GM12878 (cell line): ENCODE measurements at regions not wholly inside any gene's neighbourhood (a gene's known extent, or its start where the extent isn't known, plus 50 kb on each side); places are given as distances from the start of the nearest gene placed in this dataset.

Experiments
- ATAC-seq: fragments of 200-7000 bp; cut with Tn5 transposase; 3 replicates; pipeline ENCODE4 v1.9.1; 2020; ENCODE audit warnings: mild to moderate bottlenecking, moderate library complexity
- BruUV-seq: library from RNA; stranded (reverse); fragments of 400-500 nt; replicated peaks from 2 replicates; lab custom pipeline; 2021; lab: Mats Ljungman, UMichigan
- CTCF ChIA-PET: fragments of 300-600 bp; sonication (Branson Sonifier 250); formaldehyde crosslinking; extraction: SDS; loops from one replicate; lab custom pipeline; 2021; ENCODE audit warnings: inconsistent platforms; lab: Yijun Ruan, JAX
- POLR2A ChIA-PET: fragments of 350-600 bp; formaldehyde crosslinking; extraction: SDS; loops from one replicate; lab custom pipeline; 2021; ENCODE audit warnings: inconsistent platforms; lab: Charles Lee
- RAD21 ChIA-PET: fragments of 300-600 bp; sonication (Branson Sonifier 250); formaldehyde crosslinking; loops from one replicate; lab custom pipeline; 2023; ENCODE audit warnings: antibody characterized with exemption; ENCODE audit not compliant: unreplicated experiment; lab: Charles Lee
- SMC1A ChIA-PET: fragments of 300-600 bp; sonication (Branson Sonifier 250); formaldehyde crosslinking; loops from one replicate; lab custom pipeline; 2023; ENCODE audit not compliant: unreplicated experiment, uncharacterized antibody; lab: Charles Lee
- DNase-seq: peaks from one replicate; pipeline ENCODE4 v3.0.0-alpha.2; 2011; ENCODE audit warnings: low read depth, low spot score
- FAIRE-seq: peaks from 3 replicates; lab custom pipeline; 2011; peaks lifted over from hg19 to GRCh38; lab: Jason Lieb, UNC
- H2AFZ ChIP-seq: 2 replicates; pipeline ENCODE4 v1.6.0; 2011; ENCODE audit warnings: low read depth, low read length, control low read depth; ENCODE audit not compliant: control insufficient read depth
- H3K27ac ChIP-seq: 2 replicates; pipeline ENCODE4 v1.5.1; 2011; ENCODE audit warnings: control low read depth; ENCODE audit not compliant: control insufficient read depth, insufficient read depth
- H3K27me3 ChIP-seq, 2 experiments: replicated peaks in 1 of 2; 2 replicates each; pipeline versions ENCODE4 v1.6.0 to v1.6.1; 2011; ENCODE audit warnings: low read length in 1 of 2; ENCODE audit not compliant: control insufficient read depth in 2 of 2, insufficient read depth in 2 of 2
- H3K36me3 ChIP-seq, 2 experiments: 2 replicates each; pipeline ENCODE4 v1.5.1; 2011; ENCODE audit warnings: low read length in 1 of 2; ENCODE audit not compliant: control insufficient read depth in 2 of 2, insufficient read depth in 2 of 2
- H3K4me1 ChIP-seq: 2 replicates; pipeline ENCODE4 v1.6.1; 2011; ENCODE audit warnings: mild to moderate bottlenecking, low read length, moderate library complexity, mixed read lengths; ENCODE audit not compliant: control insufficient read depth, insufficient read depth
- H3K4me2 ChIP-seq: 2 replicates; pipeline ENCODE4 v1.6.0; 2011; ENCODE audit warnings: control low read depth; ENCODE audit not compliant: control insufficient read depth, insufficient read depth
- H3K4me3 ChIP-seq: fragments of 200-600 bp; sonication (generic); 2 replicates; pipeline ENCODE4 v1.5.1; 2016
- H3K79me2 ChIP-seq: 2 replicates; pipeline ENCODE4 v1.6.0; 2011; ENCODE audit warnings: low read length; ENCODE audit not compliant: control insufficient read depth, insufficient read depth
- H3K9ac ChIP-seq: 2 replicates; pipeline ENCODE4 v1.8.0; 2011; ENCODE audit warnings: low read length, control low read depth, mixed read lengths; ENCODE audit not compliant: control insufficient read depth, insufficient read depth
- H3K9me3 ChIP-seq: replicated peaks from 3 replicates; pipeline ENCODE4 v1.5.1; 2011; ENCODE audit warnings: mild to moderate bottlenecking, low read length; ENCODE audit not compliant: control insufficient read depth, insufficient read depth
- H4K20me1 ChIP-seq: 2 replicates; pipeline ENCODE4 v1.6.0; 2011; ENCODE audit not compliant: control insufficient read depth, insufficient read depth
- BACH1 ChIP-seq: fragments of 450-650 bp; IDR thresholded peaks from 2 replicates; pipeline ENCODE4 v1.6.1; 2017; ENCODE audit warnings: mild to moderate bottlenecking, borderline replicate concordance
- CBX5 ChIP-seq: sonication (generic); IDR thresholded peaks from 2 replicates; pipeline ENCODE4 v1.6.1; 2016; ENCODE audit warnings: low read depth, moderate library complexity, mild to moderate bottlenecking, inconsistent platforms
- CREB1 ChIP-seq: IDR thresholded peaks from 2 replicates; pipeline ENCODE4 v1.6.1; 2012; ENCODE audit warnings: low read depth, mild to moderate bottlenecking, inconsistent platforms
- ELK1 ChIP-seq: IDR thresholded peaks from 2 replicates; pipeline ENCODE4 v1.6.1; 2012; ENCODE audit warnings: low read depth, low read length, improper control_type of control experiment
- FOS ChIP-seq: IDR thresholded peaks from 3 replicates; pipeline ENCODE4 v1.6.1; 2011; ENCODE audit warnings: borderline replicate concordance; ENCODE audit not compliant: insufficient read length; ENCODE audit errors: extremely low read depth
- HCFC1 ChIP-seq: fragments of 150-350 bp; IDR thresholded peaks from 2 replicates; pipeline ENCODE4 v1.6.1; 2014; ENCODE audit warnings: low read length
- HDAC6 ChIP-seq: fragments of 200-600 bp; sonication (generic); IDR thresholded peaks from one replicate; pipeline ENCODE4 v1.8.0; 2017; ENCODE audit warnings: antibody characterized with exemption; ENCODE audit not compliant: unreplicated experiment
- MTA2 ChIP-seq: fragments of 450-650 bp; IDR thresholded peaks from 2 replicates; pipeline ENCODE4 v1.6.1; 2016; ENCODE audit warnings: low read depth, mild to moderate bottlenecking, moderate library complexity
- MYB ChIP-seq: fragments of 150-350 bp; IDR thresholded peaks from 2 replicates; pipeline ENCODE4 v1.6.1; 2014; ENCODE audit warnings: mild to moderate bottlenecking, low read depth, low read length, borderline replicate concordance
- NRF1 ChIP-seq: conservative IDR thresholded peaks from 2 replicates; pipeline ENCODE4 v1.6.1; 2011; ENCODE audit warnings: mild to moderate bottlenecking, low read depth, low read length, improper control_type of control experiment
- REST ChIP-seq: IDR thresholded peaks from 2 replicates; pipeline ENCODE4 v1.6.1; 2012; ENCODE audit warnings: mild to moderate bottlenecking, low read depth, low read length
- SREBF2 ChIP-seq: IDR thresholded peaks from 2 replicates; pipeline ENCODE4 v1.6.1; 2012; ENCODE audit warnings: mild to moderate bottlenecking, low read length
- STAT1 ChIP-seq: fragments of 450-650 bp; conservative IDR thresholded peaks from 2 replicates; pipeline ENCODE4 v1.6.1; 2014; ENCODE audit warnings: antibody characterized with exemption, mild to moderate bottlenecking
- TAF1 ChIP-seq: IDR thresholded peaks from 2 replicates; pipeline ENCODE4 v1.6.1; 2011; ENCODE audit warnings: mild to moderate bottlenecking, low read depth, low read length, borderline replicate concordance
- TCF3 ChIP-seq: IDR thresholded peaks from 2 replicates; pipeline ENCODE4 v1.6.1; 2012; ENCODE audit warnings: low read depth, mild to moderate bottlenecking, low read length, borderline replicate concordance; ENCODE audit not compliant: insufficient read depth
- YY1 ChIP-seq: IDR thresholded peaks from 2 replicates; pipeline ENCODE4 v1.6.1; 2011; ENCODE audit warnings: low read depth, mild to moderate bottlenecking, low read length
- WGBS: methylation state at CpG from one replicate; pipeline ENCODE4 v1.1.6; 2016; ENCODE audit warnings: low lambda C conversion rate; ENCODE audit not compliant: insufficient replicate concordance, insufficient coverage; ENCODE audit errors: missing lambda C conversion rate; 5-methylcytosine and 5-hydroxymethylcytosine counted together
- in situ Hi-C: fragments of 300-500 bp; cut with MboI; formaldehyde crosslinking; loops from 9 replicates; pipeline ENCODE4 v1.14.3; 2018; ENCODE audit warnings: mixed read lengths
- intact Hi-C: fragments of 100-400 bp; cut with micrococcal nuclease; formaldehyde crosslinking; loops from one replicate; pipeline ENCODE4 v1.14.2; 2022; ENCODE audit not compliant: unreplicated experiment

DNA sequence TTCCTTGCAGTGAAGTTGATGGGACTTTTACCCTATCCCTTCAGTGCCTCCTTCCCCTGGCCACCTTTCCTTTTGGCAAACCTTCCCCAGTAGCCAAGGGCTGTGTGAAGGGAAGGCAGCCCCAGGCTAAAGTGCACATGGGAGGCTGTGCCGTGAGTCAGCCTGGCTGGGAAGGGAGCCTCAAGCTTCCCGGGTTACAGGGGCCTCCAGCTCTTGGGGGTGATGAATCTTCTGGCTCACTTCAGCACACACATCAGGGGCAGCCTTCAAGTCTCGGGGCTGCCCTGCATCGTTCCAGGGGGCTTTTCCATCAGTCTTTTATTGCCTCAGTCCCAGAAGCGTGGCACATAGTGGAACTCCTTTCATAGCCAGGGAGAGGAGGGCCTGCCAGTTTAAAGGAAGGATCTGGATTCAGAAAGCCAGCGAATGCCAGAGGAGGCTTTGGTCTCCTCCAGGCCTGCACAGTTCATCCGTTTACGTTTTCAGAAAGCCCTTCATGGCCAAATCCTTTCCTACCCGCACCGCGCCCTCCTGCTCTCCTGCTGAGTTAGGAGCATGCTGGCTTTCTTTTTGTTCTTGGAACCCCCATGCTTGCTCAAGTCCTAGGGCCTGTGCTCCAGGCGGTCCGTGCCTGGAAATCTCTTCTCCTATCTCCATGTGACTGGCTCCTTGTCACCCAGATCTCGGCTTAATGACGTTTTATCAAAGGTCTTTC, 134.8 kb upstream of the KLF4 start:
- no peaks in the 10 kb centered on the region for H3K36me3 ChIP-seq
- H3K4me1 ChIP-seq, result no peaks in the 10 kb centered on the region
- FAIRE-seq, result no peak
- H3K27ac ChIP-seq, result no peak overlapping the region
- no peak overlapping the region for H2AFZ ChIP-seq
- no peak overlapping the region for H3K9ac ChIP-seq
- ATAC-seq, result no peak
- intact Hi-C loops, result no loop called here
- RAD21 ChIA-PET, result no interaction called here
- in situ Hi-C loops, result no loop called here
- BruUV-seq, result no TSS peak
- WGBS, result 23% methylated on average over 12 of the region's 15 CpGs
- H3K4me3 ChIP-seq, result no peak overlapping the region
- H3K27me3 ChIP-seq, result peaks cover 0 to 2% of the 10 kb centered on the region in 2 experiments; a peak in 3 of 4 replicates
- no peaks in the 10 kb centered on the region for H3K9me3 ChIP-seq
- no peaks in the 10 kb centered on the region for H4K20me1 ChIP-seq
- CTCF ChIA-PET, result no interaction called here
- TF ChIP-seq BACH1, result no peak
- TF ChIP-seq HCFC1, result no peak
- TF ChIP-seq REST, result no peak
- TF ChIP-seq CREB1, result no peak
- no peak for TF ChIP-seq ELK1
- no peak for TF ChIP-seq TCF3
- no peak for TF ChIP-seq NRF1
- TF ChIP-seq MTA2, result no peak
- TF ChIP-seq TAF1, result no peak
- TF ChIP-seq FOS, result no peak
- TF ChIP-seq YY1, result no peak
- TF ChIP-seq MYB, result no peak
- TF ChIP-seq SREBF2, result no peak
- TF ChIP-seq CBX5, result no peak
- no peak for TF ChIP-seq STAT1
- no peak for TF ChIP-seq HDAC6
- POLR2A ChIA-PET, result interaction anchor here (0.6 kb wide), 1 partner anchor 1671 kb away, joined by 4 read pairs; no protein-coding TSS in a partner anchor
- H3K79me2 ChIP-seq, result no peaks in the 10 kb centered on the region
- DNase-seq, result no peak
- SMC1A ChIA-PET, result no interaction called here
- no peak overlapping the region for H3K4me2 ChIP-seq
